OCI-LY7 (cell line): ENCODE measurements at regions not wholly inside any gene's neighbourhood (a gene's known extent, or its start where the extent isn't known, plus 50 kb on each side); places are given as distances from the start of the nearest gene placed in this dataset.

Experiments used
- BruUV-seq: library from RNA; stranded (reverse); fragments of 400-500 nt; replicated peaks from 2 replicates; lab custom pipeline; 2021; lab: Mats Ljungman, UMichigan
- CTCF ChIA-PET: fragments of 300-600 bp; sonication (Branson Sonifier 250); formaldehyde crosslinking; loops from one replicate; lab custom pipeline; 2022; ENCODE audit warnings: antibody characterized with exemption; ENCODE audit not compliant: unreplicated experiment; lab: Charles Lee
- POLR2A ChIA-PET: fragments of 300-600 bp; sonication (Branson Sonifier 250); formaldehyde crosslinking; loops from one replicate; lab custom pipeline; 2022; ENCODE audit warnings: antibody characterized with exemption; lab: Charles Lee
- DNase-seq: peaks from one replicate; pipeline ENCODE4 v3.0.0-alpha.2; 2015; ENCODE audit warnings: low spot score
- H2AFZ ChIP-seq: fragments of 200-600 bp; sonication (generic), shearing (Covaris generic); 2 replicates; pipeline ENCODE4 v1.6.1; 2014; ENCODE audit warnings: mild to moderate bottlenecking, antibody characterized with exemption, low read length, moderate library complexity
- H3K27ac ChIP-seq: fragments of 200-600 bp; sonication (generic); 2 replicates; pipeline ENCODE4 v1.5.1; 2014; ENCODE audit warnings: mixed run types, low read depth, mild to moderate bottlenecking, moderate library complexity, low read length, inconsistent platforms; ENCODE audit not compliant: poor library complexity, severe bottlenecking
- H3K36me3 ChIP-seq: fragments of 200-600 bp; sonication (generic); 2 replicates; pipeline ENCODE4 v1.6.1; 2014; ENCODE audit warnings: mild to moderate bottlenecking, antibody characterized with exemption, low read length, moderate library complexity, mixed read lengths; ENCODE audit not compliant: insufficient read depth
- H3K4me1 ChIP-seq: fragments of 200-600 bp; sonication (generic); 2 replicates; pipeline ENCODE4 v1.5.1; 2014; ENCODE audit warnings: mild to moderate bottlenecking, low read length; ENCODE audit not compliant: insufficient read depth, poor library complexity, severe bottlenecking
- H3K4me2 ChIP-seq: fragments of 200-600 bp; sonication (generic); 2 replicates; pipeline ENCODE4 v1.6.1; 2014; ENCODE audit warnings: mild to moderate bottlenecking, low read length
- H3K4me3 ChIP-seq: fragments of 200-600 bp; sonication (generic); 2 replicates; pipeline ENCODE4 v1.5.1; 2014; ENCODE audit warnings: mild to moderate bottlenecking, low read depth, low read length; ENCODE audit not compliant: poor library complexity, severe bottlenecking
- H3K79me2 ChIP-seq: fragments of 200-600 bp; sonication (generic); 2 replicates; pipeline ENCODE4 v1.6.1; 2016; ENCODE audit warnings: low read depth, mild to moderate bottlenecking, low read length, moderate library complexity, mixed read lengths; ENCODE audit not compliant: insufficient read depth
- H3K9me2 ChIP-seq: fragments of 200-600 bp; sonication (generic); 2 replicates; pipeline ENCODE4 v1.6.1; 2016; ENCODE audit warnings: mild to moderate bottlenecking, low read length, mixed read lengths; ENCODE audit not compliant: insufficient read depth
- H3K9me3 ChIP-seq: fragments of 200-600 bp; sonication (generic); 2 replicates; pipeline ENCODE4 v1.6.1; 2014; ENCODE audit warnings: mild to moderate bottlenecking, mixed run types, low read length, mixed read lengths
- H4K20me1 ChIP-seq: fragments of 200-600 bp; sonication (generic); 2 replicates; pipeline ENCODE4 v1.6.1; 2014; ENCODE audit warnings: mild to moderate bottlenecking, antibody characterized with exemption, low read length, moderate library complexity, mixed read lengths; ENCODE audit not compliant: insufficient read depth
- EZH2phosphoT487 ChIP-seq: fragments of 200-600 bp; sonication (generic); IDR thresholded peaks from 2 replicates; pipeline ENCODE4 v1.6.1; 2018; ENCODE audit warnings: low read depth, borderline replicate concordance, mild to moderate bottlenecking, mixed run types, antibody characterized with exemption, low read length, moderate library complexity, mixed read lengths
- intact Hi-C: fragments of 100-400 bp; cut with micrococcal nuclease; formaldehyde crosslinking; loops from one replicate; pipeline ENCODE4 v1.10.0; 2022; ENCODE audit not compliant: unreplicated experiment
- TF ChIP-seq, protein P1 (sequence below): fragments of 200-600 bp; sonication (generic); conservative IDR thresholded peaks from 2 replicates; pipeline ENCODE4 v1.5.1; 2014; ENCODE audit warnings: mild to moderate bottlenecking, antibody characterized with exemption, low read length, moderate library complexity, mixed read lengths

DNA sequence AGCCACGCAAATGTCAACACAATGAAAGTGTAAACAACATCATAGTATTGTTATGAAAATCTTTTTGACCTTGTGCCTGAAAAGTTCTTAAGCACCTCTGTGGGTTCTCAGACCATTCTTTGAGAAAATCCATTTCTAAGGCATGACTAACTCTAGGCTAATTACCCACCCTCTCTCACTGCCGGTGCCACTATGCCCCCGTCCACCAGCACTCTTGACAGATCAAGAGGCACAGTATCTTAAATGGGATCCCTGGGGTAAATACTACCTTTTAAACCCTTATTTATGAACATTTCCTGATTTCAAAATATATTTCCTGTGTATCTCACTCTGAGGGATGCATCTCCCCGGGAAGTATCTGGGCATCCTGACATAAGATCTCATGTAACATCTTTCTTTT is 607.5 kb downstream of the METTL15 start:
- H3K36me3 ChIP-seq = no peaks in the 10 kb centered on the region
- H2AFZ ChIP-seq = no peak overlapping the region
- H4K20me1 ChIP-seq = no peaks in the 10 kb centered on the region
- intact Hi-C loops = no loop called here
- no peak overlapping the region for H3K27ac ChIP-seq
- no peak for DNase-seq
- ChIA-PET CTCF (no interaction called here), POLR2A (interaction anchor here (0.7 to 1.0 kb wide), 2 partner anchors 22 to 395 kb away, joined by 4 read pairs; no protein-coding TSS in a partner anchor)
- no peaks in the 10 kb centered on the region for H3K9me3 ChIP-seq
- no TSS peak for BruUV-seq
- H3K9me2 ChIP-seq = no peaks in the 10 kb centered on the region
- no peaks in the 10 kb centered on the region for H3K4me1 ChIP-seq
- H3K4me2 ChIP-seq = no peak overlapping the region
- no peaks in the 10 kb centered on the region for H3K79me2 ChIP-seq
- no peak for TF ChIP-seq EZH2phosphoT487
- TF ChIP-seq, protein P1, sequence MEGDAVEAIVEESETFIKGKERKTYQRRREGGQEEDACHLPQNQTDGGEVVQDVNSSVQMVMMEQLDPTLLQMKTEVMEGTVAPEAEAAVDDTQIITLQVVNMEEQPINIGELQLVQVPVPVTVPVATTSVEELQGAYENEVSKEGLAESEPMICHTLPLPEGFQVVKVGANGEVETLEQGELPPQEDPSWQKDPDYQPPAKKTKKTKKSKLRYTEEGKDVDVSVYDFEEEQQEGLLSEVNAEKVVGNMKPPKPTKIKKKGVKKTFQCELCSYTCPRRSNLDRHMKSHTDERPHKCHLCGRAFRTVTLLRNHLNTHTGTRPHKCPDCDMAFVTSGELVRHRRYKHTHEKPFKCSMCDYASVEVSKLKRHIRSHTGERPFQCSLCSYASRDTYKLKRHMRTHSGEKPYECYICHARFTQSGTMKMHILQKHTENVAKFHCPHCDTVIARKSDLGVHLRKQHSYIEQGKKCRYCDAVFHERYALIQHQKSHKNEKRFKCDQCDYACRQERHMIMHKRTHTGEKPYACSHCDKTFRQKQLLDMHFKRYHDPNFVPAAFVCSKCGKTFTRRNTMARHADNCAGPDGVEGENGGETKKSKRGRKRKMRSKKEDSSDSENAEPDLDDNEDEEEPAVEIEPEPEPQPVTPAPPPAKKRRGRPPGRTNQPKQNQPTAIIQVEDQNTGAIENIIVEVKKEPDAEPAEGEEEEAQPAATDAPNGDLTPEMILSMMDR = no peak
- H3K4me3 ChIP-seq = no peak overlapping the region

DNA sequence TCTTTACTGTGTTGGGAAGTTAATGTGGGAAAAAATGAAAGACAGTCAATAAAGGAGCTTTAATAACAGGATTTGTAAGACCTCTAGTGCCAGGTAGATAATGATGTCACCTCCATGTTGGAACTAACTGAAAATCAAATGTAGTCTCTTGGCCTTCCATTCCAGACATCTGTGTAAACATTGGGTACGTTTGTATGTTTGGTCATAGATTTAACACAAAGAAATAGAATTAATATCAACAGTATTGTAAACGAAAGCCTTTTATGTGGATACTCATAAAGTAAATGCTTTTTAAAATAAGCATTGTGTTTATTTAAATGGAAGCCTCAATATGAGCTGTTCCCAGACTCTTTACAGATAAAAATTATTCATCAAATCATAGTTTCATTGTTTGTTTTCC is 605.7 kb downstream of the METTL15 start:
- no TSS peak for BruUV-seq
- no peak overlapping the region for H3K4me3 ChIP-seq
- no peak overlapping the region for H3K4me2 ChIP-seq
- H2AFZ ChIP-seq = no peak overlapping the region
- no peak overlapping the region for H3K27ac ChIP-seq
- H3K79me2 ChIP-seq = no peaks in the 10 kb centered on the region
- no peaks in the 10 kb centered on the region for H3K9me2 ChIP-seq
- no peaks in the 10 kb centered on the region for H4K20me1 ChIP-seq
- no peaks in the 10 kb centered on the region for H3K9me3 ChIP-seq
- TF ChIP-seq EZH2phosphoT487 = no peak
- TF ChIP-seq, protein P1 = no peak
- H3K4me1 ChIP-seq = no peaks in the 10 kb centered on the region
- ChIA-PET POLR2A (no interaction called here), CTCF (no interaction called here)
- no peaks in the 10 kb centered on the region for H3K36me3 ChIP-seq
- intact Hi-C loops = no loop called here
- DNase-seq = no peak

DNA sequence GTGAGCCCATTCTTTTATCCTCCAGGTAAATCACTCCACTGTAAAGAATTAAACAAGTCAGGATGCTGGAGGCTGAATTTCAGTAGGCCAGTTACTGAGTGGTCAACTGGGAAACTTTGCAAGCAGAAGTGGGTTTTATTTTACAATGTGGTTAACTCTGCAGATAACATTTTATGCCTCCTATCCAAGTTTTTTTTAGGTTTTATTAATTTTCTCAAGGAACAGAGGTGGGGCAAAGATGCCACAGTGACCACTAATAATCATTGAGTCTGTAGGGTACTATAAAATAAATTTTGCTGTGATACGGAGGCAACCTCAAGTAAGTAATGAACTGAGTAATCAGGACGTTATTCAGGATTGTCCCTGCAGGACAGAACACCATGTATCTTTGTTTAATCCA is 599.9 kb downstream of the METTL15 start:
- H3K4me2 ChIP-seq = no peak overlapping the region
- H3K9me3 ChIP-seq = no peaks in the 10 kb centered on the region
- no peaks in the 10 kb centered on the region for H3K4me1 ChIP-seq
- DNase-seq = no peak
- H2AFZ ChIP-seq = no peak overlapping the region
- BruUV-seq = no TSS peak
- POLR2A ChIA-PET = no interaction called here
- H3K36me3 ChIP-seq = no peaks in the 10 kb centered on the region
- H4K20me1 ChIP-seq = no peaks in the 10 kb centered on the region
- CTCF ChIA-PET = interaction anchor here (0.7 kb wide), 1 partner anchor 64 kb away, joined by 3 read pairs; no protein-coding TSS in a partner anchor
- H3K9me2 ChIP-seq = no peaks in the 10 kb centered on the region
- H3K27ac ChIP-seq = no peak overlapping the region
- intact Hi-C loops = no loop called here
- TF ChIP-seq, protein P1 = no peak
- no peak for TF ChIP-seq EZH2phosphoT487
- H3K4me3 ChIP-seq = no peak overlapping the region
- no peaks in the 10 kb centered on the region for H3K79me2 ChIP-seq
